Suppressor macrophage treated with lipopolysaccharide for 4 hours (primary cell): ENCODE measurements at regions not wholly inside any gene's neighbourhood (a gene's known extent, or its start where the extent isn't known, plus 50 kb on each side); places are given as distances from the start of the nearest gene placed in this dataset.

Experiments used
- DNase-seq: peaks from one replicate; pipeline ENCODE4 v3.0.0-alpha.2; 2020

GRCh38 chr3:181764544-181764943 is 52.8 kb downstream of the SOX2 start:
- DNase-seq, result no peak

- no peak for DNase-seq
Observed at GRCh38 chr3:181770296-181770695, 58.6 kb downstream of the SOX2 start.

GRCh38 chr3:181771120-181771519 is 59.4 kb downstream of the SOX2 start:
- no peak for DNase-seq

GRCh38 chr3:181772166-181772565 is 60.4 kb downstream of the SOX2 start:
- no peak for DNase-seq

GRCh38 chr3:181773921-181774320 is 62.2 kb downstream of the SOX2 start:
- DNase-seq, result no peak

GRCh38 chr3:181782306-181782954 is 70.7 kb downstream of the SOX2 start:
- DNase-seq, result peak; percentile 69

GRCh38 chr3:181790561-181790960 is 78.8 kb downstream of the SOX2 start:
- DNase-seq, result no peak

GRCh38 chr3:181791056-181791955 is 79.6 kb downstream of the SOX2 start:
- DNase-seq, result no peak

GRCh38 chr3:181793006-181793405 is 81.3 kb downstream of the SOX2 start:
- DNase-seq, result no peak

GRCh38 chr3:181794011-181794790 is 82.5 kb downstream of the SOX2 start:
- DNase-seq, result no peak

- no peak for DNase-seq
Observed at GRCh38 chr3:181796641-181797040, 84.9 kb downstream of the SOX2 start.

- no peak for DNase-seq
Observed at GRCh38 chr3:181797431-181797830, 85.7 kb downstream of the SOX2 start.

- no peak for DNase-seq
Observed at GRCh38 chr3:181805703-181806102, 94.0 kb downstream of the SOX2 start.

GRCh38 chr3:181808053-181808452 is 96.3 kb downstream of the SOX2 start:
- DNase-seq, result no peak

GRCh38 chr3:181823716-181824115 is 112.0 kb downstream of the SOX2 start:
- DNase-seq, result no peak

GRCh38 chr3:181824961-181825360 is 113.2 kb downstream of the SOX2 start:
- DNase-seq, result no peak

- DNase-seq, result no peak
Observed at GRCh38 chr3:181839039-181839915, 127.6 kb downstream of the SOX2 start.

GRCh38 chr3:181839916-181840297 is 128.2 kb downstream of the SOX2 start:
- no peak for DNase-seq

GRCh38 chr3:181844211-181844610 is 132.5 kb downstream of the SOX2 start:
- DNase-seq, result no peak

GRCh38 chr3:181847276-181847675 is 135.6 kb downstream of the SOX2 start:
- no peak for DNase-seq

GRCh38 chr3:181851063-181851462 is 139.3 kb downstream of the SOX2 start:
- no peak for DNase-seq

- DNase-seq, result no peak
Observed at GRCh38 chr3:181855825-181856224, 144.1 kb downstream of the SOX2 start.

GRCh38 chr3:181859518-181859917 is 147.8 kb downstream of the SOX2 start:
- DNase-seq, result no peak
